NAMALWA (cell line): ENCODE measurements at regions not wholly inside any gene's neighbourhood (a gene's known extent, or its start where the extent isn't known, plus 50 kb on each side); places are given as distances from the start of the nearest gene placed in this dataset.

Source experiments
- DNase-seq: peaks from one replicate; pipeline ENCODE4 v3.0.0-alpha.2; 2015; ENCODE audit warnings: low spot score

DNA sequence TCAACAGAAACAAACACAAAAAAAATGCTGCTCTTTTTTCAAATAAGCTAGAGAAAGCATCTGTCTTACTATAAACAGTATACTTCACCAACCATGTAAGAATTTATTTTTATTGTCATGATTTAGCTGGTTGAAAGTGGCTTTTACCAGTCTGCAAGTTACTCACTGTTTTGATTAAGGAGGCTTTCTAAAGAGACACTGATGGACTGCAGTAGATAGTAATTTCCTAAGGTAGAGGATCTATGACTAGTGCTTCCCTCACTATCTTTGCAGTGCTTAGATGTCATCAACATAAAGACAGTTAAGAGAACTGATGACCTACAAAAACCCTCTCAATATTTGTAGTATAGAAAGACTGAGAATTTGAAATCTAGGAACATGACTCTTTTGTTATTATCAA, 846.2 kb upstream of the AGA start:
- DNase-seq: no peak

- DNase-seq: no peak
These were observed 851.4 kb upstream of the AGA start for GRCh38 chr4:178293601-178294000.

- DNase-seq: no peak
These were observed 854.4 kb upstream of the AGA start for GRCh38 chr4:178296669-178297068.

DNA sequence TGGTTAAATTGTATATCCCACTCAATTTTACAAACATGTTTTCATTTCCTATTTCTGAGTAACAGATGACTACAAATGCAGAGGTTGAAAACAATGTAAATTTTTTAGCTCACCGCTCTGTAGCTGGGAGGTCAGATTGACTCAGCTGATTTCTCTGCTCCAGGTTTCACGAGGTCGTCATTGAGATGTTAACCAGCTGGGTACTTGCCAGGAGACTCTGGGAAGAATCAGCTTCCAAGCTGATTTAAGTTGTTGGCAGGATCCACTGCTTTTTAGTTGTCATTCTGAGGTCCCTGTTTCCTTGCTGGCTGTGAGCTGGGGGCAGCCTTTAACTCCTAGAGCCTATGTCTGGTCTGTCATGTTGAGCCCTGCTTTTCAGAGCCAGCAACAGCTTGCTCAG, 864.3 kb upstream of the AGA start:
- DNase-seq: no peak

- no peak for DNase-seq
These were observed 867.7 kb upstream of the AGA start for GRCh38 chr4:178309890-178310289.

GRCh38 chr4:178311997-178312396, 869.8 kb upstream of the AGA start:
- no peak for DNase-seq

DNA sequence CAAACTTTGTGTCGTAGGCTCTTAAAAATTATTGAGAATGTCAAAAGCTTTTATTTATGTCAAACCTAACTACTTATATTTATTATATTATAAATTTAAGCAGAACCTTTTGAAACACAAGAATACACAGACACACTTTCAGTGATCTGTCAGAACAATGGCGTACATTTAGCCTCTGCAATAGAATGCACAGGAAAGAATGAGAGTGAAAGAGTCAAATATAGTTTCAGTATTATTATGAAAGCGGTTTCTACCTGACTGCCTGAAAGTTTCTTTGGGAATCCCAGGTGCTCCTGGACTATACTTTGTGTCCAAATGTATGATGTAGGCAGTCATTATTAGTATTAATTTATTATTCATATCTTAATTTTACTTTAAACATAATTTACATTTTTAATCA, 872.0 kb upstream of the AGA start:
- no peak for DNase-seq

DNA sequence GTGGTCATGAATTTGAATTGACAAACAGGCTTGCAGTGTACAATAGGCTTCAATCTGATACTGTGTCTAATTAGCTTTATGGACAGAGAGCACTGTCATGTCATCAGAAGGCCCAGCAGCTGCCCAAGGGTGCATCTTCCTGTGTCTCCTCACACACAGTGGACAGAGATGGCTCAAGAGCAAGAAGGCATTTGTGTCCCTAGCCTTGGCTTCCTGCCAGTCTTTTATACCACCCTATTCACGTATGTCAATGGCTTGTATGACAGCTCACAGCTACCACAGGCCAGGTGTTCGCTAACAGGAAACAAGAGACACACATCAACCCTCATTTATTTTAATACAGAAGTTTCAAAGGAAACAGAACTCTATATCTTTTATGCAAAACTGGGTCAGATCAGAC, 874.0 kb upstream of the AGA start:
- DNase-seq: peak; percentile 3

GRCh38 chr4:178320003-178320402, 877.8 kb upstream of the AGA start:
- no peak for DNase-seq

DNA sequence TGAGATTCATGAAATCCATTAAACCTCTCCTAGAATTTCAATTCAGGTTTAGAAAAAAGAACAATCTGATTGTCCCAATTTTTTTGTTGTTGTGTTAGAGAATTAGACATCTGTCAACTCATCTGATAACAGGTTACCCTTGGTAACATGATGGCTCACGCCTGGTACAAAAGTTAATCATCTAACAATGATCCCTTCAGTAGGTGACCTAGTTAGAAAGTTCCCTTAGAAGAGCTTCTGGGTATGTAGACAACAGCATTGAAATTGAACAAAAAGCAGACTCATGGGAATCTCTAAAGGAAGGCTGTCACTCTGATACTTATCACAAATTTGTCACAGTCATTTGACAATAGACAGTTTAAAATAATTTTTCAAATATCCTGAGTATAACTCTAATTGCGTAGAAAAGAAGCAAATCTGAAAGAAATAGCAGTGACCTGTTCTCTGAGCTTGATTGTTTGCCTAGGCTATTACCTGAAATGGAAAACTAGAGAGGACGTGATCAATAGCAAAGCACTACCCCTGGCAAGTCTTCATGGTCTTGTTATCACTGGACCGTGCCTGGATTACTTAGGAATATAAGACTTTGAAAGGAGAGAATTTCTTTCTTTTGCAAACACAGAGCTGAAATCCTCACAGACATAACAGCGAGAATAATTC, 880.4 kb upstream of the AGA start:
- no peak for DNase-seq

- DNase-seq: no peak
These were observed 887.1 kb upstream of the AGA start for GRCh38 chr4:178329226-178329872.

- DNase-seq: no peak
These were observed 891.1 kb upstream of the AGA start for GRCh38 chr4:178333355-178333754.

DNA sequence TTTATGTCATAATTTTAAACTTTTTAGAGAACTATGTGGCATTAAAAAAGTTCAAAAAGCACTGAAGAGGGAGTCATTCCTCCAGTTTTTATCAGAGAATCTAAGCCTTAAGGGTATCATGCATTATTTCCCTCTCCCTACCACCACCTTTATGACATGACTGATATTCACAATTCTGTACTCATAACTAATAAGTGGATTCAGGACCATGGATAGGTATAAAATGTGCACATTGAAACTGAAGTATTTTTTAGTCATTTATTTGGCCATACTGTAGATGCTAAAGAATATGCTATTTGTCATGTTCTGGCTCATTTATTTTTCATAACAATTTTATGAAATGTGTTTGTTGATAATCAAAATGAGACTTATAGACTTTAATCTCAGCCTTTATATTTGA, 897.5 kb upstream of the AGA start:
- no peak for DNase-seq

- DNase-seq: no peak
These were observed 898.2 kb upstream of the AGA start for GRCh38 chr4:178340468-178340867.

GRCh38 chr4:178344096-178344495, 901.9 kb upstream of the AGA start:
- DNase-seq: no peak

DNA sequence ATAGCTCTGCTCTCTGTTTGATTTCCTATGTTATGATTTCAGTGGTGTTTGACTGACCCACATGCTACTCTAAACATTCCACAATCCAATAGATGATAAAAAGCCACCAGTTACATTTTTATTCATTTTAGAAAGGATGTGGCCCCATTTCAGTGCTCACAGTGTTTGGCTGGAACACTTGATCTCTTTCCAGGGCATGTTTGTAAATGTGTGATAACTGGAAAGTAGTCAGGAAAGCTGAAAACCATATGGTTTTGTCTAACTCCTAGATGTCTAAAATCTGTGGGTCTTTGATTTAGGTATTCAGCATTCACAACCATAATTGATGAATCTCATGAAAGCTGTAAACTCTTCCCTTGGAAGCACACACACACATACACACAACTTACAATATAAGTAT, 904.9 kb upstream of the AGA start:
- no peak for DNase-seq

DNA sequence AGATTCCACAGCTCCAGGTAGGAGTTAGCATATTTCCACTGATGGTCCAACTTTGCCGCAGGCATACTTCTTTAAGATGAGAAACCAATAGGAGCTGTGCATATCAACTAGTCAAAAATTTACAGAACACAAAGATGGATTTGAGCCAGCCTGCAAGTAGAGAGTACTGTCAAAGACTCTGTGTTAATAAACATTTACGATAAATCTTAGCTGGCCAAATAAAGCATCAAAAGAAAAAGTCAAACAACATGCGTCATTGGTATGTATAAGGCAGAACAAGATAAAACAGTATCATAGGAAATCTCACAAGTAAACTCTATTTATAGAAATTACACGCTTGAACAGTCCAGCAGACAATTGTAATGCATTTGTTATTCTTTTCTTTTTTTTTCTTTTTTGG, 907.4 kb upstream of the AGA start:
- no peak for DNase-seq

- no peak for DNase-seq
These were observed 908.9 kb upstream of the AGA start for GRCh38 chr4:178351185-178351584.

GRCh38 chr4:178356725-178357124, 914.5 kb upstream of the AGA start:
- no peak for DNase-seq

GRCh38 chr4:178385481-178385880, 943.2 kb upstream of the AGA start:
- no peak for DNase-seq

DNA sequence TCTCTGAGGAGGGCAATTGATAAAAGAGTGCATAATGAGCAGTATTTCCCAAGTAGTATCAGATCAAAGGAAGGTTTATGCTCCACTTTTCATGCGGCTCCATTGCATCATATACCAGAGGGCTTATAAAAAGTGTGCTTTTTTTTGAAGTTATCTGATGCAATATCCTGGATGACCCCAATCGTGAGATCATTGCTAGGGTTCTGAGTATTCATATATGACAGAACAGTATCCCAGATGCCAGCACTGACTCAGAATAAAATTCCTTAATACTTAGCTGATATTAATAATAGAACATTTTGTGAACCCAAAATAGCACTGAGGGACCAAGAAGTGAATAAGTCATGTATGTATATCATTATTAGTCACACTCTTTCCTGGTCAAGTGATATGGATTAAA, 945.5 kb upstream of the AGA start:
- DNase-seq: no peak

DNA sequence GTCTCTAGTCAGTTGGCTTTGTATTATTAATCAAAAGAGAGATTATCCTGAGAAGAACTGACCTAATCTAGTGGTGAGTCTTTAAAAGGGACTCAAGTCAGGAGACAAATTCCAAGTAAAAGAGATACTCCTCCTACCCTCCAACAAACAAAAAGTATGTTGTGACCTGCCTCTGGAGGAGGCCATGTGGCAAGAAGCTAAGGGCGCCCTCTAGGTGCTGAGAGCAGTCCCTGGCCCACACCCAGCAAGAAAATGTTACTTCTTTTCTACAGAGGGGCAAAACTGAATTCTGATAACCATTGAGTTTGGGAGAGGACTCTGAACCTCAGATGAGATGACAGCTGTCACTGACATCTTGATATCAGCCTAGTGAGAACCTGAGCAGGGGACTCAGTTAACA, 953.6 kb upstream of the AGA start:
- DNase-seq: peak; percentile 11

- DNase-seq: no peak
These were observed 970.2 kb upstream of the AGA start for GRCh38 chr4:178412455-178412854.

DNA sequence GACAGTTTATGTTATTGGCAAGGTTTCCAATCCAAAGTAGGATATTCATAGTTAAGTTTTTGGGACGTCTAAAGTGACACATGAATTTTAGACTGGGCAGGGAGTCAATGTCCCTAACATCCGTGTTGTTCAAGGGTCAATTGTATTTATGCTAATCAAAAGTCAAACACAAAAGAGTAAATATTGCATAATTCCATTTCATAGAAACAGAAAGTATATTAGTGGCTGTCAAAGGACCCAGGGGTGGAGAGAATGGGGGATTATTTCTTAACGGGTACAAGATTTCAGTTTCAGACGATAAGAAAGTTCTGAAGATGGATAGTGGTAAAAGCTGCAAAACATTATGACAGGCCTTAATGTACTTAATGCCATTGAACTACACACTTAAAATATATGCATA, 971.8 kb upstream of the AGA start:
- no peak for DNase-seq
